ENCODE measurements at regions not wholly inside any gene's neighbourhood (a gene's known extent, or its start where the extent isn't known, plus 50 kb on each side); places are given as distances from the start of the nearest gene placed in this dataset.

DNA sequence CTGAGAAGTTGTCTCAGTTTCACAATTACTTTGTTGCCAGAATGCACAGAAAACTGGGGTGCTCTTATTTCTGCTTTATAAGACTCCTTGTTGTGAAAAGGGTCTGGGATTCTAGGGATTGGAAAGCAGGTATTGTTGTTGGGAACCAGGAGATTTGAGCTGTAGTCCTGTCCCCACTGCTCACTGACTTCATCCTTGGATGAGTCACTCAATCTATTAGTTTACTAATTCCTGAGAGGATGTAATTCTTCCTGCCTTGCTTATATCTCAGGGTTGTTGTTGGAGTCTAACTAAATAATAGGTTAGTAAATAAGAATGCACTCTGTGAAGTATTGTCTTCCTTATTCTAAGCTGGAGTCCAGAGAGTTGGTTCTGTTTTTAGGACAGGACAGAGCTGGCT, 172.5 kb upstream of the GALNT2 start:
- Histone ChIP-seq H3K9me3 (no peaks in the 10 kb centered on the region), H3K27ac (no peak overlapping the region), H3K4me1 (no peaks in the 10 kb centered on the region), H3K4me3 (no peak overlapping the region), H3K27me3 (no peaks in the 10 kb centered on the region), H3K36me3 (no peaks in the 10 kb centered on the region)
- intact Hi-C loops (cut with DNase I; ENCODE audit: low total_unique reads): no loop called here
- DNase-seq: no peak
- TF ChIP-seq POLR2A (IDR thresholded peaks at IDR 0.05) (no peak), CTCF (IDR thresholded peaks at IDR 0.05) (no peak)

DNA sequence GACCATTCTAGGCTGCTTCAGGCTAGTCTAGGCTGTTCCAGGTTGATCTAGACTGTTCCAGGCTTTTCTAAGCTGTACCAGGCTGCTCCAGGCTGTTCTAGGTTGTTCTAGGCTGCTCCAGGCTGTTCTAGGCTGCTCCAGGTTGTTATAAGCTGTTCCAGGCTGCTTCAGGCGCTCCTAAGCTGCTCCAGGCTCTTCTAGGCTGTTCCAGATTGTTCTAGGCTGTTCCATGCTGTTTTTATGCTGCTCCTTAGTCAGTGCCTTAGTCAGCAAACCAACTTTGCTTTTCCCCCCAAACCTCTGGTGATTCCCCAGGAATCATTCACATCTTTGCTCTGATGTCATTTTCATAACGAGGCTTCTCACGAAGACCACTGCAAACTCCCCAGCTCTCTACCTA, 171.4 kb upstream of the GALNT2 start:
- Histone ChIP-seq H3K27ac (no peak overlapping the region), H3K9me3 (no peaks in the 10 kb centered on the region), H3K27me3 (no peaks in the 10 kb centered on the region), H3K4me3 (no peak overlapping the region), H3K4me1 (no peaks in the 10 kb centered on the region), H3K36me3 (no peaks in the 10 kb centered on the region)
- intact Hi-C loops (cut with DNase I; ENCODE audit: low total_unique reads): no loop called here
- no peak for TF ChIP-seq CTCF (IDR thresholded peaks at IDR 0.05)
- no peak for TF ChIP-seq POLR2A (IDR thresholded peaks at IDR 0.05)
- DNase-seq: no peak

DNA sequence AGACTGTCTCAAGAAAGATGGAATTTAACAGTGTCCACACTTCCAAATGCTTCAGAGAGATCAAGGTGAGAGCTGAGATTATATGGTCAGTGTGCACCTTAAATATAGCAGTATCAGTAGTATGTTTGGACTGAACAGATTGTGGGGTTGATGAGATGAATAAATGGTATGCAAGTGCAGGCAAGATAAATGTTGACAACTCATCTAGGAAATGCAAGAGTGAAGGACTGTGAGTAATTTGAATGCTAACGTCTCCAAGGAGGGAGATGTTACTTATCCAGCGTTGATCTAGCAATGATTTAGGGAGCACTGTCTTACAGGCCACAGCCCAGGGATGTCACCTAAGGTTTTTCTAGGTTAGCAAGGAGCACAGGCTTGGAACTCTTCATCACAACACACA, 170.7 kb upstream of the GALNT2 start:
- Histone ChIP-seq H3K9me3 (no peaks in the 10 kb centered on the region), H3K36me3 (no peaks in the 10 kb centered on the region), H3K27ac (no peak overlapping the region), H3K4me1 (no peaks in the 10 kb centered on the region), H3K27me3 (no peaks in the 10 kb centered on the region), H3K4me3 (no peak overlapping the region)
- intact Hi-C loops (cut with DNase I; ENCODE audit: low total_unique reads): no loop called here
- TF ChIP-seq POLR2A (IDR thresholded peaks at IDR 0.05): no peak
- TF ChIP-seq CTCF (IDR thresholded peaks at IDR 0.05): no peak
- DNase-seq: no peak

GRCh38 chr1:229896861-229897260, 170.2 kb upstream of the GALNT2 start:
- intact Hi-C loops (cut with DNase I; ENCODE audit: low total_unique reads): no loop called here
- H3K4me3 ChIP-seq: no peak overlapping the region
- H3K36me3 ChIP-seq: no peaks in the 10 kb centered on the region
- no peak for DNase-seq
- H3K27ac ChIP-seq: no peak overlapping the region
- no peaks in the 10 kb centered on the region for H3K27me3 ChIP-seq
- no peak for TF ChIP-seq CTCF (IDR thresholded peaks at IDR 0.05)
- no peak for TF ChIP-seq POLR2A (IDR thresholded peaks at IDR 0.05)
- no peaks in the 10 kb centered on the region for H3K9me3 ChIP-seq
- H3K4me1 ChIP-seq: no peaks in the 10 kb centered on the region

GRCh38 chr1:229897501-229897900, 169.5 kb upstream of the GALNT2 start:
- DNase-seq: no peak
- Histone ChIP-seq H3K4me3 (no peak overlapping the region), H3K27ac (no peak overlapping the region), H3K9me3 (no peaks in the 10 kb centered on the region), H3K4me1 (no peaks in the 10 kb centered on the region), H3K27me3 (no peaks in the 10 kb centered on the region), H3K36me3 (no peaks in the 10 kb centered on the region)
- intact Hi-C loops (cut with DNase I; ENCODE audit: low total_unique reads): no loop called here
- TF ChIP-seq CTCF (IDR thresholded peaks at IDR 0.05) (no peak), POLR2A (IDR thresholded peaks at IDR 0.05) (no peak)

Data from uterus (tissue), 3 donors.